ENCODE measurements at regions not wholly inside any gene's neighbourhood (a gene's known extent, or its start where the extent isn't known, plus 50 kb on each side); places are given as distances from the start of the nearest gene placed in this dataset.

- H3K4me3 ChIP-seq = no peak overlapping the region
- DNase-seq (ENCODE audit: low read depth, low spot score) = no peak
- TF ChIP-seq FOXP2 (optimal IDR thresholded peaks at IDR 0.05; ENCODE audit: control extremely low read depth, extremely low read length, insufficient read depth) (no peak), POLR2AphosphoS5 (IDR thresholded peaks at IDR 0.05; ENCODE audit: borderline replicate concordance, low read depth, low read length) (no peak), EZH2 (IDR thresholded peaks at IDR 0.05) (no peak)
Measured at GRCh38 chr14:65261946-65262345, 150.6 kb upstream of the FUT8 start.

GRCh38 chr14:65263177-65263788, 149.2 kb upstream of the FUT8 start:
- DNase-seq (ENCODE audit: low read depth, low spot score) = no peak
- no peak overlapping the region for H3K27ac ChIP-seq
- TF ChIP-seq FOXP2 (optimal IDR thresholded peaks at IDR 0.05; ENCODE audit: control extremely low read depth, extremely low read length, insufficient read depth) = no peak
- no peak for TF ChIP-seq POLR2AphosphoS5 (IDR thresholded peaks at IDR 0.05; ENCODE audit: borderline replicate concordance, low read depth, low read length)
- TF ChIP-seq EZH2 (IDR thresholded peaks at IDR 0.05) = no peak
- H3K36me3 ChIP-seq (ENCODE audit: insufficient read depth, low read length) = no peaks in the 10 kb centered on the region
- no peak overlapping the region for H3K4me3 ChIP-seq
- H3K9me3 ChIP-seq (ENCODE audit: low read depth, low read length) = no peaks in the 10 kb centered on the region
- no peak overlapping the region for H3K9ac ChIP-seq (ENCODE audit: insufficient read length)

More at GRCh38 chr14:65261946-65262345, 150.6 kb upstream of the FUT8 start:
- no peak overlapping the region for H3K27ac ChIP-seq
- no peak overlapping the region for H3K9ac ChIP-seq (ENCODE audit: insufficient read length)
- H3K9me3 ChIP-seq (ENCODE audit: low read depth, low read length) = no peaks in the 10 kb centered on the region
- H3K36me3 ChIP-seq (ENCODE audit: insufficient read depth, low read length) = no peaks in the 10 kb centered on the region

GRCh38 chr14:65267856-65268255, 144.7 kb upstream of the FUT8 start:
- no peak for DNase-seq (ENCODE audit: low read depth, low spot score)
- Histone ChIP-seq H3K9ac (ENCODE audit: insufficient read length) (no peak overlapping the region), H3K4me3 (no peak overlapping the region), H3K36me3 (ENCODE audit: insufficient read depth, low read length) (no peaks in the 10 kb centered on the region), H3K27ac (no peak overlapping the region), H3K9me3 (ENCODE audit: low read depth, low read length) (no peaks in the 10 kb centered on the region)
- TF ChIP-seq POLR2AphosphoS5 (IDR thresholded peaks at IDR 0.05; ENCODE audit: borderline replicate concordance, low read depth, low read length) = no peak
- TF ChIP-seq EZH2 (IDR thresholded peaks at IDR 0.05) = no peak
- TF ChIP-seq FOXP2 (optimal IDR thresholded peaks at IDR 0.05; ENCODE audit: control extremely low read depth, extremely low read length, insufficient read depth) = no peak

- no peak overlapping the region for H3K9ac ChIP-seq (ENCODE audit: insufficient read length)
- H3K27ac ChIP-seq = no peak overlapping the region
- TF ChIP-seq FOXP2 (optimal IDR thresholded peaks at IDR 0.05; ENCODE audit: control extremely low read depth, extremely low read length, insufficient read depth) (no peak), POLR2AphosphoS5 (IDR thresholded peaks at IDR 0.05; ENCODE audit: borderline replicate concordance, low read depth, low read length) (no peak), EZH2 (IDR thresholded peaks at IDR 0.05) (no peak)
- no peak for DNase-seq (ENCODE audit: low read depth, low spot score)
- H3K36me3 ChIP-seq (ENCODE audit: insufficient read depth, low read length) = no peaks in the 10 kb centered on the region
- no peaks in the 10 kb centered on the region for H3K9me3 ChIP-seq (ENCODE audit: low read depth, low read length)
- H3K4me3 ChIP-seq = no peak overlapping the region
Measured at GRCh38 chr14:65268594-65268993, 143.9 kb upstream of the FUT8 start.

- no peak for TF ChIP-seq EZH2 (IDR thresholded peaks at IDR 0.05)
- no peak for TF ChIP-seq POLR2AphosphoS5 (IDR thresholded peaks at IDR 0.05; ENCODE audit: borderline replicate concordance, low read depth, low read length)
- no peak for TF ChIP-seq FOXP2 (optimal IDR thresholded peaks at IDR 0.05; ENCODE audit: control extremely low read depth, extremely low read length, insufficient read depth)
- no peak overlapping the region for H3K4me3 ChIP-seq
- no peak overlapping the region for H3K27ac ChIP-seq
- H3K9me3 ChIP-seq (ENCODE audit: low read depth, low read length) = no peaks in the 10 kb centered on the region
- no peaks in the 10 kb centered on the region for H3K36me3 ChIP-seq (ENCODE audit: insufficient read depth, low read length)
- no peak overlapping the region for H3K9ac ChIP-seq (ENCODE audit: insufficient read length)
- DNase-seq (ENCODE audit: low read depth, low spot score) = no peak
Measured at GRCh38 chr14:65269732-65270131, 142.8 kb upstream of the FUT8 start.

GRCh38 chr14:65277027-65277426, 135.5 kb upstream of the FUT8 start:
- Histone ChIP-seq H3K4me3 (no peak overlapping the region), H3K36me3 (ENCODE audit: insufficient read depth, low read length) (no peaks in the 10 kb centered on the region), H3K9ac (ENCODE audit: insufficient read length) (no peak overlapping the region), H3K9me3 (ENCODE audit: low read depth, low read length) (no peaks in the 10 kb centered on the region), H3K27ac (no peak overlapping the region)
- TF ChIP-seq POLR2AphosphoS5 (IDR thresholded peaks at IDR 0.05; ENCODE audit: borderline replicate concordance, low read depth, low read length) (no peak), FOXP2 (optimal IDR thresholded peaks at IDR 0.05; ENCODE audit: control extremely low read depth, extremely low read length, insufficient read depth) (no peak), EZH2 (IDR thresholded peaks at IDR 0.05) (no peak)
- DNase-seq (ENCODE audit: low read depth, low spot score) = no peak

- no peak overlapping the region for H3K4me3 ChIP-seq
- no peaks in the 10 kb centered on the region for H3K9me3 ChIP-seq (ENCODE audit: low read depth, low read length)
- no peaks in the 10 kb centered on the region for H3K36me3 ChIP-seq (ENCODE audit: insufficient read depth, low read length)
- TF ChIP-seq FOXP2 (optimal IDR thresholded peaks at IDR 0.05; ENCODE audit: control extremely low read depth, extremely low read length, insufficient read depth) = no peak
- no peak for TF ChIP-seq POLR2AphosphoS5 (IDR thresholded peaks at IDR 0.05; ENCODE audit: borderline replicate concordance, low read depth, low read length)
- no peak for TF ChIP-seq EZH2 (IDR thresholded peaks at IDR 0.05)
- H3K27ac ChIP-seq = peak overlapping the region; percentile 34; the same call in 1 of the 2 replicates
- no peak for DNase-seq (ENCODE audit: low read depth, low spot score)
- no peak overlapping the region for H3K9ac ChIP-seq (ENCODE audit: insufficient read length)
Measured at GRCh38 chr14:65277580-65278270, 134.8 kb upstream of the FUT8 start.

GRCh38 chr14:65278589-65278988, 133.9 kb upstream of the FUT8 start:
- H3K9ac ChIP-seq (ENCODE audit: insufficient read length) = no peak overlapping the region
- no peak overlapping the region for H3K27ac ChIP-seq
- H3K4me3 ChIP-seq = no peak overlapping the region
- DNase-seq (ENCODE audit: low read depth, low spot score) = no peak
- TF ChIP-seq POLR2AphosphoS5 (IDR thresholded peaks at IDR 0.05; ENCODE audit: borderline replicate concordance, low read depth, low read length) = no peak
- H3K36me3 ChIP-seq (ENCODE audit: insufficient read depth, low read length) = no peaks in the 10 kb centered on the region
- no peaks in the 10 kb centered on the region for H3K9me3 ChIP-seq (ENCODE audit: low read depth, low read length)
